ENCODE measurements at regions not wholly inside any gene's neighbourhood (a gene's known extent, or its start where the extent isn't known, plus 50 kb on each side); places are given as distances from the start of the nearest gene placed in this dataset.
"Not testable (repeated sequence)": the region's sequence is repeated elsewhere in the genome, so short reads cannot be mapped to it uniquely, and the experiment has no call there.

DNA sequence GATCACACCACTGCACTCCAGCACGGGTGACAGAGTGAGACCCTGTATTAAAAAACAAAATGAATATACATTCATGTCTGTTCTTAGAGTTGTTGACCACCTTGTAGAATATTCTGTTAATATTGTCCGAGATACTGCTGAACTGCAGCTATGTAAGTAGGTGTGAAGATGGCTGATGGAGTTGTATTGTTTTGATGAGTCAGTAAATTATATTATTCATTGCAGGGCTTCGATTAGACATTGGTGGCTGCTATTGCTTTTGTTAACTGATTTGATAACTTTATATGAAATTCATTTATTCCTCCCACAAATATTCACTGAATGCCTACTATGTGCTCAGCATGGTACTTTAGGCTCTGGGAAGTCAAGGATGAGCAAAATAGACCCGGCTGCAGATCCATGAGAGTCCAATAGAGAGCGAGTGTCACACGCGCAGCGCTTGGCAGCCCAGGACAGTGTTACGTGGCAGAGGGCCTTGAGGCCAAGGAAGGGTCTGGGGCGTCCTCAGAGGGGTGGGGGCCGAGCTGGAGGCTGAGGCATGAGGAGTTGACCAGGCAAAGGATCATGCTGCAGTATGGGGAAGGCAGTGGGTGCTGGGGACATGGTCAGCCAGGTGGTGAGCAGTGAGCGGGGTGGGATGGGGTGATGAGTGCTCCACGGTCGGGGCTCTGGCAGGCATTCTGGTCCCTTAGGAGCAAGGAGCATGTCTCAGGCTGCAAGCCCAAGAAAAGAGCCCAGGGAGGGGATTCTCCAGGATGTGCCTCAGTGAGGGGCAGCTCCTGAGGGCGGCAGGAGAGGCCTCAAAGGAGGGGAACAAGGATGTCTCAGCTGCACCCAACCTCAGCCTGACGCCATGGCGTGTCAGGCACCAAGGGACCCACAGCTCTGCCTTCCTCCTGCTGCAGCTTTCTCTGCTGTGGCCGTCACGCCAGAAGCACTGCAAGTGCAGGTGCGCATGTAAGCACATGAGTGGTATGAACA is 243.5 kb downstream of the GADD45G start:
- DNase-seq = no peak
- H3K36me3 Mint-ChIP-seq = no peaks in the 10 kb centered on the region
- no peaks in the 10 kb centered on the region for H3K4me1 Mint-ChIP-seq
- peak overlapping the region in 2 of 6 donors; percentile 15 to 60 for H3K27ac Mint-ChIP-seq
- H3K4me3 Mint-ChIP-seq = no peak overlapping the region
- no peaks in the 10 kb centered on the region for H3K9me3 Mint-ChIP-seq
- H3K27me3 Mint-ChIP-seq = peaks cover 0 to 8% (median 5%) of the 10 kb centered on the region in 3 donors
- ATAC-seq (ENCODE audit: low read depth in 2 of 2) = no peak

- Mint-ChIP-seq H3K27me3 (peaks cover 0 to 8% (median 5%) of the 10 kb centered on the region in 3 donors), H3K36me3 (no peaks in the 10 kb centered on the region)
Measured at GRCh38 chr9:89849096-89849495, 244.3 kb downstream of the GADD45G start.

GRCh38 chr9:89850153-89850552 is 245.3 kb downstream of the GADD45G start:
- Mint-ChIP-seq H3K27ac (no peak overlapping the region), H3K4me1 (no peaks in the 10 kb centered on the region), H3K9me3 (no peaks in the 10 kb centered on the region)

More at GRCh38 chr9:89849096-89849495, 244.3 kb downstream of the GADD45G start:
- Mint-ChIP-seq H3K27ac (peak overlapping the region in 1 of 6 donors; percentile 3), H3K4me3 (no peak overlapping the region), H3K4me1 (no peaks in the 10 kb centered on the region), H3K9me3 (no peaks in the 10 kb centered on the region)
- ATAC-seq (ENCODE audit: low read depth in 2 of 2) (no peak), DNase-seq (no peak)

GRCh38 chr9:89850631-89851325 is 246.0 kb downstream of the GADD45G start:
- Mint-ChIP-seq H3K4me3 (no peak overlapping the region), H3K27me3 (peaks cover 0 to 8% (median 5%) of the 10 kb centered on the region in 3 donors), H3K36me3 (no peaks in the 10 kb centered on the region), H3K27ac (peak overlapping the region in 2 of 6 donors; percentile 6 to 44), H3K4me1 (no peaks in the 10 kb centered on the region), H3K9me3 (no peaks in the 10 kb centered on the region)
- DNase-seq = no peak
- ATAC-seq (ENCODE audit: low read depth in 2 of 2) = no peak

More at GRCh38 chr9:89850153-89850552, 245.3 kb downstream of the GADD45G start:
- Mint-ChIP-seq H3K27me3 (peaks cover 0 to 8% (median 5%) of the 10 kb centered on the region in 3 donors), H3K4me3 (no peak overlapping the region), H3K36me3 (no peaks in the 10 kb centered on the region)
- DNase-seq (no peak), ATAC-seq (ENCODE audit: low read depth in 2 of 2) (no peak)

- Mint-ChIP-seq H3K27me3 (peaks cover 0 to 8% (median 5%) of the 10 kb centered on the region in 3 donors), H3K4me3 (no peak overlapping the region), H3K9me3 (no peaks in the 10 kb centered on the region), H3K27ac (no peak overlapping the region), H3K4me1 (no peaks in the 10 kb centered on the region), H3K36me3 (no peaks in the 10 kb centered on the region)
- no peak for ATAC-seq (ENCODE audit: low read depth in 2 of 2)
- no peak for DNase-seq
Measured at GRCh38 chr9:89853161-89853560, 248.3 kb downstream of the GADD45G start.

GRCh38 chr9:89853931-89854330 is 249.1 kb downstream of the GADD45G start:
- no peaks in the 10 kb centered on the region for H3K36me3 Mint-ChIP-seq
- no peaks in the 10 kb centered on the region for H3K4me1 Mint-ChIP-seq
- ATAC-seq (ENCODE audit: low read depth in 2 of 2) = no peak
- H3K4me3 Mint-ChIP-seq = no peak overlapping the region
- H3K9me3 Mint-ChIP-seq = no peaks in the 10 kb centered on the region
- no peak overlapping the region for H3K27ac Mint-ChIP-seq
- DNase-seq = no peak
- peaks cover 0 to 8% (median 5%) of the 10 kb centered on the region in 3 donors for H3K27me3 Mint-ChIP-seq

DNA sequence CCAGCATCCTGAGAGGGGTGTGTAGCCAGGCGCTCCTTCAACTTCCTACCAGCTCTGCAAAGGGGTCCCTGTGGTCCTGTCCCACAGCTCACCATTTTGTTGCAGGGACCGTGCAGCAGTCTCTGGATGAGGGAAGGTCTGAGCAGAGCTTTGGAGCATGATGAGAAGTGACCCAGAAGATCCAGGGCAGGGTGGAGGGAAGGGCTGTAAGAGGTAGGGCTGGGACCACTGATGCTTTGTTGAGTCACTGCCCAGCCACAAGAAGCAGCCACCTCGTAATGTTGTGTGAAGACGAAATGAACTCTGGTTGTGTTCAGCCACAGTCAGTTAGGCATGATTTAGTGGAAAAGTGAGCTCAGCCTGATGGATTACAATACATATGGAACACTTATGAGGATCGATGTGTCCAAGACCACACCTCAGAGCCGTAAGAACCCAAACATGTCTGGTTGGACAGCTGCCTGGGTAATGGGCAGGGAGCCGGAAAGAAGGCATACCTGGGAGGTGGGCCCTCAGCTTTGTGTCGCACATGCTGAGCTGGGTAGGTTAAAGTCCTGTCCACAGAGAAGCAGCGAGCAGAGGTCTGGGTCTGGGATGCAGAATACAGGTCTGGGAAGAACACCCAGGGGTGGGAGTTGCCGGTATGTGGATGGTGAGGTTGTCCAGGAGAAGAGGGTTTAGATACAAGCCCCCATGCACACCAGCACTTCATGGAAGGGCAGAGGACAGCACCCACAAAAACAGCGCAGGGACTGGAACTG is 250.1 kb downstream of the GADD45G start:
- Mint-ChIP-seq H3K27ac (no peak overlapping the region), H3K4me3 (no peak overlapping the region), H3K27me3 (peaks cover 0 to 16% (median 5%) of the 10 kb centered on the region in 3 donors), H3K9me3 (no peaks in the 10 kb centered on the region), H3K36me3 (no peaks in the 10 kb centered on the region), H3K4me1 (no peaks in the 10 kb centered on the region)
- DNase-seq (no peak), ATAC-seq (ENCODE audit: low read depth in 2 of 2) (no peak)

GRCh38 chr9:89856296-89856695 is 251.5 kb downstream of the GADD45G start:
- not testable (repeated sequence) for H3K4me1 Mint-ChIP-seq; DNase-seq; H3K27me3 Mint-ChIP-seq; H3K36me3 Mint-ChIP-seq; ATAC-seq (ENCODE audit: low read depth in 2 of 2); H3K4me3 Mint-ChIP-seq; H3K27ac Mint-ChIP-seq; H3K9me3 Mint-ChIP-seq

- H3K4me1 Mint-ChIP-seq; DNase-seq; H3K36me3 Mint-ChIP-seq; H3K27ac Mint-ChIP-seq; H3K27me3 Mint-ChIP-seq; H3K9me3 Mint-ChIP-seq; ATAC-seq (ENCODE audit: low read depth in 2 of 2); H3K4me3 Mint-ChIP-seq: not testable (repeated sequence)
Measured at GRCh38 chr9:89856950-89857349, 252.1 kb downstream of the GADD45G start.

DNA sequence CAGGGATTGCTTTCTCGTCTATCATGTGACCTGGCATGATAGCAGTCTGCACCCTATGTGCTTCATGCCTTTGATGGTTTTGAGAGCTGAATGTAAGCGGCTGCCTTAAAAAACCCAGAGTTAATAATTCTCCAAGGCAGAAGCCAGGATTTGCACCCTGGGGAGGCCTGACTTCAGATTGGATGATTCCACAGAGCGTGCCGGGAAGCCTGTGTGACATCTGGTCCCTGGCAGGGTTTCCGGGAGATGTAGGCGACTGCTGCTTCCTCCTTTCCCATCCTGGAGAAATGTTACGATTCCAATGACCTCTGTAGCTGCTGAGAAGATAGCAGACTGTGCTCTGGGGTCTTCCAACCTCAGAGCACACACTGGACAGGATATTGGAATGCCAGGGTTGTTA is 255.0 kb downstream of the GADD45G start:
- DNase-seq; H3K4me3 Mint-ChIP-seq; H3K4me1 Mint-ChIP-seq; ATAC-seq (ENCODE audit: low read depth in 2 of 2); H3K36me3 Mint-ChIP-seq; H3K27me3 Mint-ChIP-seq; H3K27ac Mint-ChIP-seq; H3K9me3 Mint-ChIP-seq: not testable (repeated sequence)

- not testable (repeated sequence) for H3K4me1 Mint-ChIP-seq; ATAC-seq (ENCODE audit: low read depth in 2 of 2); H3K4me3 Mint-ChIP-seq; H3K9me3 Mint-ChIP-seq; H3K36me3 Mint-ChIP-seq; H3K27me3 Mint-ChIP-seq; DNase-seq
- H3K27ac Mint-ChIP-seq = peak overlapping the region in 1 of 6 donors; percentile 28
Measured at GRCh38 chr9:89861371-89861770, 256.6 kb downstream of the GADD45G start.

- Mint-ChIP-seq H3K27ac (peak overlapping the region in 1 of 6 donors; percentile 39), H3K4me3 (peak overlapping the region in 1 of 8 donors; percentile 25), H3K36me3 (no peaks in the 10 kb centered on the region), H3K9me3 (no peaks in the 10 kb centered on the region), H3K27me3 (peaks cover 0 to 7% (median 6%) of the 10 kb centered on the region in 3 donors), H3K4me1 (no peaks in the 10 kb centered on the region)
- DNase-seq = no peak
- ATAC-seq (ENCODE audit: low read depth in 2 of 2) = no peak
Measured at GRCh38 chr9:89862316-89862715, 257.5 kb downstream of the GADD45G start.

DNA sequence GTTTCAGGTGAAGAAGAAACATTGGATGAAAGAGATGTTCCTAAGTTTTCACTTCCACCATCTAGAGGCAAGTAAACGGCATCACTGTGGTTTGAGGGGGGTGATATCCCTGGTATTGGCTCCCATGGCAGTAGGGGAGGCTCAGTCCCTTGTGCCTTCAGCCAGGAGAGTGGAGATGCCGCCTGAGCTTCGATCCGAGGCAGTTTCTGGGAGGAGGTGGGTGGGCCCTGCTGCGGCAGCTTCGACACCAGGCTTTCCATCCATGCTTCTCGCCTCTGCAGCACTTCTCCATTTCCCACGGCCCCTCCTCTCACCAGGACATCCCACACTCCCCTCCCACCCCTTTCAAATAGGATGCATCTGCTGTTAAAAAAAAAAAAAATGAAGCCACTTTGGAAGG is 258.3 kb downstream of the GADD45G start:
- Mint-ChIP-seq H3K4me3 (no peak overlapping the region), H3K36me3 (no peaks in the 10 kb centered on the region), H3K4me1 (no peaks in the 10 kb centered on the region), H3K27ac (no peak overlapping the region), H3K9me3 (no peaks in the 10 kb centered on the region), H3K27me3 (peaks cover 0 to 7% (median 6%) of the 10 kb centered on the region in 3 donors)
- ATAC-seq (ENCODE audit: low read depth in 2 of 2) (no peak), DNase-seq (no peak)
